Lower leg skin (tissue), 4 donors: ENCODE measurements at regions not wholly inside any gene's neighbourhood (a gene's known extent, or its start where the extent isn't known, plus 50 kb on each side); places are given as distances from the start of the nearest gene placed in this dataset.

ENCODE experiments used
- DNase-seq, 2 donors: peaks; one replicate each; pipeline ENCODE4 v3.0.0-alpha.2; 2019; ENCODE audit warnings: low spot score in 2 of 2
- H3K4me3 ChIP-seq: fragments of 200-600 bp; sonication (generic); 2 replicates; pipeline ENCODE4 v1.5.1; 2017; ENCODE audit warnings: mild to moderate bottlenecking, low read depth; ENCODE audit not compliant: poor library complexity, severe bottlenecking
- CTCF ChIP-seq, 3 donors: fragments of 450-650 bp; IDR thresholded peaks; one replicate each; pipeline ENCODE4 v1.5.1; 2016; ENCODE audit warnings: antibody characterized with exemption in 3 of 3, mild to moderate bottlenecking in 3 of 3, moderate library complexity in 2 of 3
- POLR2A ChIP-seq, 2 donors: fragments of 450-650 bp; IDR thresholded peaks; one replicate each; pipeline ENCODE4 v1.6.1; 2016 to 2017; ENCODE audit warnings: antibody characterized with exemption in 2 of 2, mild to moderate bottlenecking in 1 of 2, moderate library complexity in 1 of 2
- WGBS, 2 donors: methylation state at CpG; one replicate each; pipeline ENCODE4 v1.1.5; 2018; 5-methylcytosine and 5-hydroxymethylcytosine counted together
- intact Hi-C: fragments of 100-400 bp; cut with DNase I; formaldehyde crosslinking; loops from one replicate; pipeline ENCODE4 v1.15.0; 2023; ENCODE audit warnings: low total_unique reads

- TF ChIP-seq POLR2A (IDR thresholded peaks at IDR 0.05): no peak
- TF ChIP-seq CTCF (IDR thresholded peaks at IDR 0.05): no peak
- intact Hi-C loops: no loop called here
- no peak overlapping the region for H3K4me3 ChIP-seq
- 87 to 88% methylated on average over 1 of the region's 1 CpG for WGBS, 2 donors
- no peak for DNase-seq
Observed at GRCh38 chr3:147843331-147843730, 434.2 kb downstream of the ZIC1 start.

- H3K4me3 ChIP-seq: no peak overlapping the region
- no peak for DNase-seq
- no peak for TF ChIP-seq CTCF (IDR thresholded peaks at IDR 0.05)
- TF ChIP-seq POLR2A (IDR thresholded peaks at IDR 0.05): no peak
- intact Hi-C loops: no loop called here
- WGBS, 2 donors: 86 to 91% methylated on average over 4 of the region's 4 CpGs
Observed at GRCh38 chr3:147846293-147846692, 437.1 kb downstream of the ZIC1 start.

- intact Hi-C loops: no loop called here
- no peak for TF ChIP-seq CTCF (IDR thresholded peaks at IDR 0.05)
- no peak for TF ChIP-seq POLR2A (IDR thresholded peaks at IDR 0.05)
- H3K4me3 ChIP-seq: no peak overlapping the region
- DNase-seq: no peak
- 88 to 90% methylated on average over 3 of the region's 3 CpGs for WGBS, 2 donors
Observed at GRCh38 chr3:147846854-147847478, 437.8 kb downstream of the ZIC1 start.

GRCh38 chr3:147851062-147851461, 441.9 kb downstream of the ZIC1 start:
- DNase-seq: no peak
- TF ChIP-seq CTCF (IDR thresholded peaks at IDR 0.05) (no peak), POLR2A (IDR thresholded peaks at IDR 0.05) (no peak)
- intact Hi-C loops: no loop called here
- H3K4me3 ChIP-seq: no peak overlapping the region

GRCh38 chr3:147854542-147854941, 445.4 kb downstream of the ZIC1 start:
- TF ChIP-seq CTCF (IDR thresholded peaks at IDR 0.05): no peak
- no peak for TF ChIP-seq POLR2A (IDR thresholded peaks at IDR 0.05)
- no peak for DNase-seq
- WGBS, 2 donors: 92 to 93% methylated on average over 4 of the region's 4 CpGs
- intact Hi-C loops: no loop called here
- no peak overlapping the region for H3K4me3 ChIP-seq

GRCh38 chr3:147864754-147865354, 455.7 kb downstream of the ZIC1 start:
- DNase-seq: no peak
- intact Hi-C loops: no loop called here
- no peak for TF ChIP-seq POLR2A (IDR thresholded peaks at IDR 0.05)
- no peak for TF ChIP-seq CTCF (IDR thresholded peaks at IDR 0.05)
- no peak overlapping the region for H3K4me3 ChIP-seq
